ENCODE measurements at regions not wholly inside any gene's neighbourhood (a gene's known extent, or its start where the extent isn't known, plus 50 kb on each side); places are given as distances from the start of the nearest gene placed in this dataset.

DNA sequence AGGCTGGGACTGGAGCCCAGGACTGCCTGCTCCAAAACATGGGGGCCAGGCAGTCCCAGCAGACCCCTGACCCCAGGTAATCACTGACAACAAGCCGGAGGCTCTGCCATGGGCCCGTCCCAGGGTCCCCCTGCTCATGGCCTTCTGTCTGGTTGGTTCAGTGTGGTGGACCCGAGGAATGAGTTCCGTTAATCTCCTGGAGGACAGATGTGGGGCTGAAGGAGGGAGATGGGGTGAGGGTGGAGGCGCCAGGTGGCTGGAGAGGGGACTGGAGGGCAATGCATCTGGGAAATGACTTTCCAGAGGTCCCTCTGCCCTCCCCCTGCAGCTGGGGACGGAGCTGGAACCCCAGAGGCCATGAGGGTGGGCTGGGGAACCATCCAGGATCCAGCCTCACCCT, 103.2 kb downstream of the EBNA1BP2 start:
- H3K4me3 ChIP-seq: no peak overlapping the region
- FAIRE-seq (no peak), DNase-seq (ENCODE audit: low read depth in 1 of 2, low spot score in 1 of 2) (no peak), ATAC-seq (no peak)
- ChIA-PET POLR2A (no interaction called here), CTCF (interaction anchor here (10.7 kb wide), 1 partner anchor 154 kb away, joined by 280 read pairs; no protein-coding TSS in a partner anchor)
- TF ChIP-seq, protein P1, sequence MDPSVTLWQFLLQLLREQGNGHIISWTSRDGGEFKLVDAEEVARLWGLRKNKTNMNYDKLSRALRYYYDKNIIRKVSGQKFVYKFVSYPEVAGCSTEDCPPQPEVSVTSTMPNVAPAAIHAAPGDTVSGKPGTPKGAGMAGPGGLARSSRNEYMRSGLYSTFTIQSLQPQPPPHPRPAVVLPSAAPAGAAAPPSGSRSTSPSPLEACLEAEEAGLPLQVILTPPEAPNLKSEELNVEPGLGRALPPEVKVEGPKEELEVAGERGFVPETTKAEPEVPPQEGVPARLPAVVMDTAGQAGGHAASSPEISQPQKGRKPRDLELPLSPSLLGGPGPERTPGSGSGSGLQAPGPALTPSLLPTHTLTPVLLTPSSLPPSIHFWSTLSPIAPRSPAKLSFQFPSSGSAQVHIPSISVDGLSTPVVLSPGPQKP (IDR thresholded peaks at IDR 0.05; ENCODE audit: low read depth, low read length): no peak
- TF ChIP-seq, protein P2, sequence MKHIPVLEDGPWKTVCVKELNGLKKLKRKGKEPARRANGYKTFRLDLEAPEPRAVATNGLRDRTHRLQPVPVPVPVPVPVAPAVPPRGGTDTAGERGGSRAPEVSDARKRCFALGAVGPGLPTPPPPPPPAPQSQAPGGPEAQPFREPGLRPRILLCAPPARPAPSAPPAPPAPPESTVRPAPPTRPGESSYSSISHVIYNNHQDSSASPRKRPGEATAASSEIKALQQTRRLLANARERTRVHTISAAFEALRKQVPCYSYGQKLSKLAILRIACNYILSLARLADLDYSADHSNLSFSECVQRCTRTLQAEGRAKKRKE (CRISPR knock-in tag; IDR thresholded peaks at IDR 0.05; ENCODE audit: low read depth): no peak
- TF ChIP-seq SREBF2 (IDR thresholded peaks at IDR 0.05): no peak
- TF ChIP-seq NR3C1 (IDR thresholded peaks at IDR 0.05): no peak
- TF ChIP-seq, protein P3, sequence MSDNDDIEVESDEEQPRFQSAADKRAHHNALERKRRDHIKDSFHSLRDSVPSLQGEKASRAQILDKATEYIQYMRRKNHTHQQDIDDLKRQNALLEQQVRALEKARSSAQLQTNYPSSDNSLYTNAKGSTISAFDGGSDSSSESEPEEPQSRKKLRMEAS (IDR thresholded peaks at IDR 0.05): no peak
- TF ChIP-seq, protein P4, sequence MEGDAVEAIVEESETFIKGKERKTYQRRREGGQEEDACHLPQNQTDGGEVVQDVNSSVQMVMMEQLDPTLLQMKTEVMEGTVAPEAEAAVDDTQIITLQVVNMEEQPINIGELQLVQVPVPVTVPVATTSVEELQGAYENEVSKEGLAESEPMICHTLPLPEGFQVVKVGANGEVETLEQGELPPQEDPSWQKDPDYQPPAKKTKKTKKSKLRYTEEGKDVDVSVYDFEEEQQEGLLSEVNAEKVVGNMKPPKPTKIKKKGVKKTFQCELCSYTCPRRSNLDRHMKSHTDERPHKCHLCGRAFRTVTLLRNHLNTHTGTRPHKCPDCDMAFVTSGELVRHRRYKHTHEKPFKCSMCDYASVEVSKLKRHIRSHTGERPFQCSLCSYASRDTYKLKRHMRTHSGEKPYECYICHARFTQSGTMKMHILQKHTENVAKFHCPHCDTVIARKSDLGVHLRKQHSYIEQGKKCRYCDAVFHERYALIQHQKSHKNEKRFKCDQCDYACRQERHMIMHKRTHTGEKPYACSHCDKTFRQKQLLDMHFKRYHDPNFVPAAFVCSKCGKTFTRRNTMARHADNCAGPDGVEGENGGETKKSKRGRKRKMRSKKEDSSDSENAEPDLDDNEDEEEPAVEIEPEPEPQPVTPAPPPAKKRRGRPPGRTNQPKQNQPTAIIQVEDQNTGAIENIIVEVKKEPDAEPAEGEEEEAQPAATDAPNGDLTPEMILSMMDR (IDR thresholded peaks at IDR 0.05): no peak
- TF ChIP-seq, protein P5, sequence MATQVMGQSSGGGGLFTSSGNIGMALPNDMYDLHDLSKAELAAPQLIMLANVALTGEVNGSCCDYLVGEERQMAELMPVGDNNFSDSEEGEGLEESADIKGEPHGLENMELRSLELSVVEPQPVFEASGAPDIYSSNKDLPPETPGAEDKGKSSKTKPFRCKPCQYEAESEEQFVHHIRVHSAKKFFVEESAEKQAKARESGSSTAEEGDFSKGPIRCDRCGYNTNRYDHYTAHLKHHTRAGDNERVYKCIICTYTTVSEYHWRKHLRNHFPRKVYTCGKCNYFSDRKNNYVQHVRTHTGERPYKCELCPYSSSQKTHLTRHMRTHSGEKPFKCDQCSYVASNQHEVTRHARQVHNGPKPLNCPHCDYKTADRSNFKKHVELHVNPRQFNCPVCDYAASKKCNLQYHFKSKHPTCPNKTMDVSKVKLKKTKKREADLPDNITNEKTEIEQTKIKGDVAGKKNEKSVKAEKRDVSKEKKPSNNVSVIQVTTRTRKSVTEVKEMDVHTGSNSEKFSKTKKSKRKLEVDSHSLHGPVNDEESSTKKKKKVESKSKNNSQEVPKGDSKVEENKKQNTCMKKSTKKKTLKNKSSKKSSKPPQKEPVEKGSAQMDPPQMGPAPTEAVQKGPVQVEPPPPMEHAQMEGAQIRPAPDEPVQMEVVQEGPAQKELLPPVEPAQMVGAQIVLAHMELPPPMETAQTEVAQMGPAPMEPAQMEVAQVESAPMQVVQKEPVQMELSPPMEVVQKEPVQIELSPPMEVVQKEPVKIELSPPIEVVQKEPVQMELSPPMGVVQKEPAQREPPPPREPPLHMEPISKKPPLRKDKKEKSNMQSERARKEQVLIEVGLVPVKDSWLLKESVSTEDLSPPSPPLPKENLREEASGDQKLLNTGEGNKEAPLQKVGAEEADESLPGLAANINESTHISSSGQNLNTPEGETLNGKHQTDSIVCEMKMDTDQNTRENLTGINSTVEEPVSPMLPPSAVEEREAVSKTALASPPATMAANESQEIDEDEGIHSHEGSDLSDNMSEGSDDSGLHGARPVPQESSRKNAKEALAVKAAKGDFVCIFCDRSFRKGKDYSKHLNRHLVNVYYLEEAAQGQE (IDR thresholded peaks at IDR 0.05): no peak
- TF ChIP-seq, protein P6, sequence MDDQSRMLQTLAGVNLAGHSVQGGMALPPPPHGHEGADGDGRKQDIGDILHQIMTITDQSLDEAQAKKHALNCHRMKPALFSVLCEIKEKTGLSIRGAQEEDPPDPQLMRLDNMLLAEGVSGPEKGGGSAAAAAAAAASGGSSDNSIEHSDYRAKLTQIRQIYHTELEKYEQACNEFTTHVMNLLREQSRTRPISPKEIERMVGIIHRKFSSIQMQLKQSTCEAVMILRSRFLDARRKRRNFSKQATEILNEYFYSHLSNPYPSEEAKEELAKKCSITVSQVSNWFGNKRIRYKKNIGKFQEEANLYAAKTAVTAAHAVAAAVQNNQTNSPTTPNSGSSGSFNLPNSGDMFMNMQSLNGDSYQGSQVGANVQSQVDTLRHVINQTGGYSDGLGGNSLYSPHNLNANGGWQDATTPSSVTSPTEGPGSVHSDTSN (IDR thresholded peaks at IDR 0.05): no peak
- TF ChIP-seq, protein P7, sequence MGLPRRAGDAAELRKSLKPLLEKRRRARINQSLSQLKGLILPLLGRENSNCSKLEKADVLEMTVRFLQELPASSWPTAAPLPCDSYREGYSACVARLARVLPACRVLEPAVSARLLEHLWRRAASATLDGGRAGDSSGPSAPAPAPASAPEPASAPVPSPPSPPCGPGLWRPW (IDR thresholded peaks at IDR 0.05): no peak
- no peak for TF ChIP-seq EP300 (IDR thresholded peaks at IDR 0.05)
- H3K4me2 ChIP-seq: no peak overlapping the region
- WGBS (ENCODE audit: missing lambda C conversion rate): 96% methylated on average over 5 of the region's 6 CpGs
- H3K4me1 ChIP-seq: peaks cover 9% of the 10 kb centered on the region; the same call in 2 of the 3 replicates
- no peak overlapping the region for H3K27ac ChIP-seq
- no peaks in the 10 kb centered on the region for H3K9me3 ChIP-seq

DNA sequence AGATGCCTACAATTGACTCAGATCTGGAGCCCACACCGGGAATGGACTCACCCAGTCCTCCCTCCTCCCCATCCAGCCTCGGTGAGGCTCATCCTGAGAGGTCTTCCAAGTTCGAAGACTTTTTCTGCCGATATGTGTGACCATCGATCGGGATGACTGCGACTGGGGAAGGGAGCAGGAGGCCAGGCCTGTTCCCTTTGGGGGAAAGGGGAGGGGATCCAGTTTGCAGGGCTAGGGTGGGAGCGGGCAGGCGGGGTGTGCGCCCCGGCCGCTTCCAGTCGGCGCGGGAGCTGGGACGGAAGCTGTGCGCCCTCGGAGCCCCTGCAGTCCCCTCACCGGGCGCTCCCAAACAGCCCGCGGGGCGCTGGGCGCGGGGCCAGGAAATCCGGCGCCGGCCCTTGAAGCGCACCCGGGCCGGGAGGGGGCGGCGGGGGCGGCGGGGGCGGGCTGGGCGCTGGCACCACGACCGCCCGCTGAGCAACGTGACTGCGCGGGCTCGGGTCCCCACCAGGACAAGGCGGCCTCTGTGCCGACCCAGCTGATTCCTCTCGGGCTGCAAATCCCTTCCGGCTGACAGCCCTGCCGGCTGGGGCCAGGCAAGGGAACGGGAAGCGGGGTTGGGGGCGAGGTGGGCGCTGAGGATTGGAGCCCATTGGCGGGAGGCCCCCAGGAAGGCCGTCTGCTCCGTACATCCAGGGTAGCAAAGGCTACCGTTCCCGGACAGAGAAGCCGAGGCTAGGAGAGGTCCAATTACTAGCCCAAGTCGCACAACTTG, 103.9 kb downstream of the EBNA1BP2 start:
- DNase-seq (ENCODE audit: low read depth in 1 of 2, low spot score in 1 of 2): no peak
- CTCF ChIA-PET: interaction anchor here (1.0 to 10.7 kb wide), 2 partner anchors 153 to 291 kb away, joined by 3 to 280 read pairs; no protein-coding TSS in a partner anchor
- H3K4me2 ChIP-seq: no peak overlapping the region
- no peak for TF ChIP-seq HEYL (CRISPR knock-in tag; IDR thresholded peaks at IDR 0.05)
- TF ChIP-seq, protein P1 (IDR thresholded peaks at IDR 0.05; ENCODE audit: low read depth, low read length): no peak
- no peak for TF ChIP-seq ZC3H11A (IDR thresholded peaks at IDR 0.05)
- no peak for TF ChIP-seq FOSB (CRISPR knock-in tag; IDR thresholded peaks at IDR 0.05)
- no peak for TF ChIP-seq RFX5 (IDR thresholded peaks at IDR 0.05)
- TF ChIP-seq RNF2 (IDR thresholded peaks at IDR 0.05; ENCODE audit: borderline replicate concordance, low read depth): no peak
- TF ChIP-seq BHLHE40 (IDR thresholded peaks at IDR 0.05; ENCODE audit: low read depth, low read length): no peak
- no peak for TF ChIP-seq EHF (CRISPR knock-in tag; IDR thresholded peaks at IDR 0.05)
- TF ChIP-seq HOXA7 (CRISPR knock-in tag; IDR thresholded peaks at IDR 0.05): no peak
- TF ChIP-seq CEBPB (IDR thresholded peaks at IDR 0.05): no peak
- TF ChIP-seq, protein P4 (IDR thresholded peaks at IDR 0.05): no peak
- TF ChIP-seq ZSCAN20 (CRISPR knock-in tag; IDR thresholded peaks at IDR 0.05): no peak
- TF ChIP-seq GATA3 (IDR thresholded peaks at IDR 0.05; ENCODE audit: borderline replicate concordance): no peak
- TF ChIP-seq CBX8 (IDR thresholded peaks at IDR 0.05): no peak

More for the DNA sequence above, 103.9 kb downstream of the EBNA1BP2 start:
- Histone ChIP-seq H3K4me1 (0 out of 3 replicates have a peak, but pooled peaks cover 3% of the 10 kb centered on the region), H3K9me3 (no peaks in the 10 kb centered on the region), H3K4me3 (no peak overlapping the region), H3K27ac (no peak overlapping the region)
- POLR2A ChIA-PET: no interaction called here
- ATAC-seq: no peak
- WGBS (ENCODE audit: missing lambda C conversion rate): 86% methylated on average over 24 of the region's 60 CpGs
- no peak for FAIRE-seq
